ENCODE measurements at regions not wholly inside any gene's neighbourhood (a gene's known extent, or its start where the extent isn't known, plus 50 kb on each side); places are given as distances from the start of the nearest gene placed in this dataset.

- no peak for TF ChIP-seq EP300 (IDR thresholded peaks at IDR 0.05)
- no peak for TF ChIP-seq CTCF (IDR thresholded peaks at IDR 0.05)
Measured at GRCh38 chr3:3276630-3277029, 97.1 kb upstream of the CRBN start.
